ENCODE measurements at regions not wholly inside any gene's neighbourhood (a gene's known extent, or its start where the extent isn't known, plus 50 kb on each side); places are given as distances from the start of the nearest gene placed in this dataset.
"Not testable (repeated sequence)": the region's sequence is repeated elsewhere in the genome, so short reads cannot be mapped to it uniquely, and the experiment has no call there.

DNA sequence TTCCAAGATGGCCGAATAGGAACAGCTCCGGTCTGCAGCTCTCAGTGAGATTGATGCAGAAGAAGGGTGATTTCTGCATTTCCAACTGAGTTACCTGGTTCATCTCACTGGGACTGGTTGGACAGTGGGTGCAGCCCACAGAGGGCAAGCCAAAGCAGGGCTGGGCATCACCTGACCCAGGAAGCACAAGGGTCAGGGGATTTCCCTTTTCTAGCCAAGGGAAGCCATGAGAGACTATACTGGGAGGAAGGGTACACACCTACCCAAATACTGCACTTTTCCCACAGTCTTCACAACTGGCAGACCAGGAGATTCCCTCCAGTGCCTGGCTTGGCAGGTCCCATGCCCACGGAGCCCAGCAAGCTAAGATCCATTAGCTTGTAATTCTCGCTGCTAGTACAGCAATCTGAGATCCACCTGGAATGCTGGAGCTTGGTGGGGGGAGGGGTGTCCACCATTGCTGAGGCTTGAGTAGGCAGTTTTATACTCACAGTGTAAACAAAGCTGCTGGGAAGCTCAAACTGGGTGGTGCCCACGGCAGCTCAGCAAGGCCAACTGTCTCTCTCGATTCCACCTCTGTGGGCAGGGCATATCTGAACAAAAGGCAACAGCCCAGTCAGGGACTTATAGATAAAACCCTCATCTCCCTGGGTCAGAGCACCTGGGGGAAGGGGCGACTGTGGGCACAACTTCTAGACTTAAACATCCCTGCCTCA is 365.8 kb downstream of the SPRY2 start:
- not testable (repeated sequence) for DNase-seq (ENCODE audit: missing footprints)
- intact Hi-C loops (cut with DNase I) = loop anchor here (1.0 kb wide), 1 partner anchor 366 kb away; the partner anchor contains the start of gene SPRY2

DNA sequence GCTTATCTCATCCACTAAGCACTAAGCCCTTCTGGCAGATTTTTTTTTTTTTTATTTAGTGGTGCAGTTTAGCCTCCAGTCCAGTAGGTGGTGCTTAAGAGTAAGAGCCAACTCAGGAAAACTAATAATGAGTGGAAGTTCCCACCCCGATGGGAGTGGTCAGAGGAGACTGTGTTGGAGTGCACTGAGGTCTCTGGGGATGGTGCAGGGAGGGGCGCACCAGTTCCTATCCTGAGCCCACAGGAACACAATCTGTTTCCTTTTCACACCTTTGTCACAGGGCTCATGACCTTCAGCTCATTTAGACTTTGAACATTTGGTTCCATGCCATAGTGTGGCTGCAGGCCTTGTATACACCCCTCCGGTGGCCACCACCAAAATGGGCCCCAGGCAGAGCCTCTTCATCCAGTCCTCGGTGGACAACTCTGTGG is 367.4 kb downstream of the SPRY2 start:
- DNase-seq (ENCODE audit: missing footprints) = peak; percentile 51
- peak; percentile 63 for ATAC-seq
- intact Hi-C loops (cut with DNase I) = no loop called here

More for the DNA sequence above, 365.8 kb downstream of the SPRY2 start:
- not testable (repeated sequence) for ATAC-seq

DNA sequence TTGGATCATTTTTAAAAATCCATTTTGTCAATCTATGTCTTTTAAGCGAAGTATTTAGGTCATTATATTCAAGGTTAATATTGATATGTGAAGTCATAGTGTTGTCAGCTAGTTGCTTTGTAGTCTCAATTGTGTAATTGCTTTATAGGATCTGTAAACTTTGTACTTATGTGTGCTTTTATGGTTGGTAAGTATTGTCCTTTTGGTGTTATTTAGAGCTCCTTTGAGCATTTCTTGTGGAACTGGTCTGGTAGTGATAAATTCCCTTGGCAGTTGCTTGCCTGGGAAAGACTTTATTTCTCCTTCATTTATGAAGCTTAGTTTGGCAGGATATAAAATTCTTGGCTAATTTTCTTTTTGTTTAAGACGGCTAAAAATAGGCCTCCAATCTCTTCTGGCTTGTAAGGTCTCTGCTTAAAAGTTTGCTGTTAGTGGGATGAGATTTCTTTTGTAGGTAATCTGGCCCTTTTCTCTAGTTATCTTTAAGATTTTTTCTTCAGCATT is 368.8 kb downstream of the SPRY2 start:
- ATAC-seq (no peak), DNase-seq (ENCODE audit: missing footprints) (no peak)
- intact Hi-C loops (cut with DNase I) = no loop called here

DNA sequence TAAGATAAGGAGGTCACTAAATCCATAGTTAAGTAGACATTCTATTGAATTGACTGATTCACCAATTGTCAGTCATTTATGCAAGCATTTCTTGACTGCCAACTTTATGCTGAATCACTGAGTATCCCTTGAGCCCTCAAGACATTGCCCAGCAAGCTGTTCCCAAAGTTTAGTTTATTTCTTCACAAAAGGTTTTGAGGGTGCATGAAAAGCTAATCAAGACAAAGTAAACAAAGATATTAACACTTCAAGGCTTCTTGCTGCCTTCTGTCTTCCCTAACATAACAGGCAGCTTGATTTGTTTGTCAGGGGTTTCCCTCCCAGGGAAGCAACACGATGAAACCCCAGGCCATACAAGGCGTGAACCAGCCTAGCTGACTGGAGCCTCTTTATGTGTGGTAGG is 374.4 kb downstream of the SPRY2 start:
- ATAC-seq (no peak), DNase-seq (ENCODE audit: missing footprints) (no peak)
- intact Hi-C loops (cut with DNase I) = no loop called here

DNA sequence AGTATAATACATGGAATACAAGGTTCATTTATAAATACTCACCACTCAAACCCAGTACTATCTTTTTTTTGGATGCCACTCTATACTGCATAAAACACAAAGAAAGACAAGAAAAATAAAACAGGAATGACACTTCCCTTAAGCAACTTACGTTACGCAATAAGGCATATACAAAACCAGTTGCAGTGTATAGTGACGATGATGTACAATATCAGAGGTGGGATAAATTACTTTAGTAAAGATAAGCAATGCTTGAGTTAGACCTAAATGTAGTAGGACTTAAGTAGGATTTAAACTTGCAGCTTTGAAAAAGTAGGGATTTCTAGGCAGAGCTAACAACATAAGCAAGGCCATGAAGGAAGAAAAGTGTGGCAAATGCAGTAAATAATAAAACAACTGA is 374.9 kb downstream of the SPRY2 start:
- ATAC-seq (no peak), DNase-seq (ENCODE audit: missing footprints) (no peak)
- intact Hi-C loops (cut with DNase I) = no loop called here

DNA sequence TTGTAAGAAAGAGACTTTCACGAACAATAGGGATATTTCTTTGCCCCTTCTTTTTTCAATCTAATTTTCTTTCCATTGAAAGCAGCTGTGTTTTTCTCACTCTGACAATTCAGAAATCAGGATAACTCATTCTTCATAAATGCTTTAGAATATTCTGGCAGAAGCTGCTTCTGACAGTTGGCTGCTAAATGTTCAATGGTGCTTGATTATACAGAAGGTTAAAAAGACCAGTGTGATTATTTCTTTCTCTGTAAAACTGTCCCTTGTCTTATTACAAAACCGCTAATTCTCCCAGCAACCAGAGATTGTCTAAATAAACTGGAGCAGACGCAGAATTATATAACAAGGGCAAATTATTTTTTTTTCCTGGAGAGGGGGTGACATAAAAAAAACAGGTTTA is 394.4 kb downstream of the SPRY2 start:
- no peak for ATAC-seq
- intact Hi-C loops (cut with DNase I) = no loop called here
- no peak for DNase-seq (ENCODE audit: missing footprints)

DNA sequence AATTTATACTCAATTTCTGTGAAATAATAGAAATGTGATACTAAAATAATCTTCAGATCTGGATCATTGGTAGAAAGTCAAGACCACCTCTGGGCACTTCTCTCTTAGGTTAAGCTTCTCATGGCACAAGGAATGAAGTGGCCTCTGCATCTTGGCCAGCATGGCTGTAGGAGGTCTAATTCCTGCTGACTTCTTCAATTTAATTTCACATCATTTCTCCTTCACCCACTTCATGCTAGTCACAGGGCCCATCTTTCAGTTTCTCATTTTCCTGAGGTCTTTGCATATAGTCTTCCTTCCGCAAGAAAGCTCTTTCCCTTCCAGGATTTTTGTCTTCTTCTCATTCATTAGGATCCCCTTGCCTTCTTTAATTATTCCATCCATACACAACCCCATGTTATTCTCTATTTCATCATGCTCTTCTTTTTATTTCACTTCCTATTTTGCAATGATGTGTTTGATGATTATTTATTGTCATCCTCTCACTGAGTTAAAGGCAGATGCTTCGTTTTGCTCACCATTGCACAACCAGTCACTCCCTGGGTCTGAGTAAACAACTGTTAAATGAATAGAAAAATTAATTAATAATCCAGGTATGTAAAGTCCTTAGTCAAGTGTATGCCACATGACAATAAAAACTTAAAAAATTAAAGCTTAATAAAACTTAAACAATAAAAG is 397.4 kb downstream of the SPRY2 start:
- intact Hi-C loops (cut with DNase I) = no loop called here
- no peak for DNase-seq (ENCODE audit: missing footprints)
- ATAC-seq = no peak

DNA sequence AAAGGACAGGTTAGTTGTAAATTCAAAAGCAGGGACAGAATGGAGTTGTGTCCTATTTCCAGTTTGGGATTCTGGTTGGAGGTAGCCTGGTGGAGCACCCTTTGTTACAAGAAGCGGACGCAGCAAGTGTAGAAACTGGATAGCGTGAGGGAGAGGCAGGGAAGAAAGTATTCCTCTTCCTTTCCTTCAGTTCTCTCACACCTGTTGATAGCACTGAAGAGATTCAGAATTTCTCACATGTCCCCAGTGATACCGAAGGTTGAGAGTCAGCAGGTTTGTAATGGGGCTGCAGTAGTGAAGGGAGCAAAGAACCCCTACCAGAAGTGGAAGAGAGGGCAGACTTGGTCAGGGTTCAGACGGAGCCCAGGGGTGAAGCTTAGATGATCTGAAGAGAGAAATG is 399.2 kb downstream of the SPRY2 start:
- DNase-seq (ENCODE audit: missing footprints) (no peak), ATAC-seq (no peak)
- intact Hi-C loops (cut with DNase I) = no loop called here

DNA sequence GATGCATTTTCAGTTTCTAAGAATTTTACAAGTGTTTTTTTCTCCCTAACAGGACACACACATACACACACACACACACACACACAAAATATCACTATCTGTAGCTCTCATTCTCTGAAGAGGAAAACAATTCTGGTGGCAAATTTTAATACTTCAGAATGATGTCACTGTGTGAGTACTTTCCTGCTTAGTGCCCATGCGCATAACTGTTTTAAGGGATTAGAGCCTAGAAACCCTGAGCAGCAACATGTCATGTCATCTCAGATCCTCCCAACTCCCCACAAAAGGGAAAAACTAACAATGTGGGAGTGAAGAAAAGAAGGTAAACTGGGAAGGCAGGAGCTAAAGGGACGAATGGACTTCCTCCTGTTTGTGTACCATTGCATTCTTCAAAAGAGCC is 401.2 kb downstream of the SPRY2 start:
- DNase-seq (ENCODE audit: missing footprints) (no peak), ATAC-seq (no peak)
- intact Hi-C loops (cut with DNase I) = no loop called here

DNA sequence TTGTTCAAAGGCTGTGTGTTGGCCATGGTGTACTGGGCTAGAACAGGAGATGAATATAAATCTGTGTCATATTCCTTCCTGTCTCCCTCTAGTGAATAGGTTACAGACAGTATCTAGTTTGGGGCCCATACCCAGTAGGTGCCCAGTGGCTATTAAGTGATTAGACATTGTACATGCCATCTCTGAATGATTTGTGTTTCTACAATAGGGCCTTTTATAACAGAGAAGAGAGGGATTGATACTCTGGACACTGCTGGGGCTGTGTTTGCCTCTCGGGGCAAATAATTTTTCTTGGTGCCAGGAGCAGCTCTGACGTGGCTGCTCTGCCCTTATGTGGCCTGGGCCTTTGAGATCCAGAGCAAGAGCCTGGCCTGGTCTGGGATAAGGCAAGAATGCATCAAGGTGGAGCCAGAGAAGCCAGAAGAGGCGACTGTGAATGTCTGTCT is 403.1 kb downstream of the SPRY2 start:
- intact Hi-C loops (cut with DNase I) = no loop called here
- no peak for ATAC-seq
- no peak for DNase-seq (ENCODE audit: missing footprints)

DNA sequence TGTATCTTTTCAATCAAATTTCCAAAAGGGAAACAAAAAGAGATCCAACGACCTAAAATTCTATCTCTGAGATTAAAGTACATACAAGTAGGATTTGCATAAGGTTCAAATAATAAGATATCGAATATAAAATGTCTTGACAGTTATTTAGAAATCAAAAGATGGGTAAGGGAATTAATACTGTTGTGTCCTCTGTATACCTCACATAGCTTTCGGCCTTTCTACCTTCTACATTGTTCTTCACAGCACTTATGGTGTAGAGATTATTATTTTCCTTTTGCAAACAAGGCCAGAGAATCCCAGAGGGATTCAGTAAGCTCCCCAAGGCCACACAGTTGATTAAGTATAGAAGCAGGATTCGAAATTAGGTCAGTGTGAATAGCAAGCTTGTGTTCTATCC is 403.6 kb downstream of the SPRY2 start:
- intact Hi-C loops (cut with DNase I) = no loop called here
- ATAC-seq (no peak), DNase-seq (ENCODE audit: missing footprints) (no peak)

DNA sequence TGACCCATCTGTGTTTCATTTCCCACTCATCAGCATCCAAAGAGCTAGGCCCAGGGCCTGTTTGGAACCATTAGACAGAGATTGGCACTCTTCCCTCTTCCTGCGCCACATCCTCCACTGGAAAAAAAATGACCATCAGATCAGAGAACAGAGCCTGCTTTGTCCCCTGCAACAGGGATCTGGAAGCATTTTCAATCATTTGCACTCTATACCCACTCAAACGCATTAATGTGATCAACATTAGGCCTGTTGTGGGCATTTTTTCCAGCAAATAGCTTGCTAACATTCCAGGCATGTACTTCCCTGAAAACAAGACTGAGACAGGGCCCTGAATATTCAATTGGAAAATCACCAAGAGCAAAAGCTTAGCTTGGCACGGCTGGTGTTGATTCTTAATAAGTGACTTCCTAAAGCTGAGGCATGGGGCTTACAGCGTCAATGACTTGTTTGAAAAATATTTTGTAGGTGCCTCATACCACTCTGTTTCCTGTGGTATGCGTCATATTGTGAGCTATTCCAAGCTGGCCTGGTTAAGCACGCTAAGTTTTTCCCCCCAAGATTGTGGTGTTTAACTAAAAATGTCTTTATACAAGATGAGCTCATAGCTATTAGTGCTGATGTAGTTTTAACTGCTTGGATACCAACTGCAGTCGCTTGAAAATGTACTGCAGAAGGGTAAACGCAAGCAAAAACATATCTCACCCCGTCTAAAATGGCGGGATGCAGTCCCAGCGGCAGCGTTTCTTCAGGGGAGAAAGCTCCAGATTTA is 404.4 kb downstream of the SPRY2 start:
- ATAC-seq = peak; percentile 78
- intact Hi-C loops (cut with DNase I) = no loop called here
- DNase-seq (ENCODE audit: missing footprints) = no peak

DNA sequence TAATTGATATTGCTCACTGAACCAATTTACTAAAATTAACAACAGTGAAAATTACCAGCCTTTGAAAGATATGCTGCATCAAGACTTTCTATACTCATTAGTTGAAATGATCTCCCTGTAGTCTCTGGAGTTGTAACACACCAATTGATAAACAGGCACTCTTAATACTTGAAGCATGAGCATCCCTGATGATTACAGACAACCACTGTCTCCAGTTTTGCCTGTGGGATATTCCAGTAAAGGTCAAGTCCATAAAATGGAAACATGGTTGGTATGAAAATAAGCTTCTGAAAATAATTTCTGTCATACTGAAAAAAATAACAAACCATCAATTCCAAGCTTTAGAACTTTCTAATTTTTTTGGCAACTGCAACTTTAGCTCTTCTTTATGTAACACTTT is 405.8 kb downstream of the SPRY2 start:
- intact Hi-C loops (cut with DNase I) = no loop called here
- ATAC-seq = no peak
- DNase-seq (ENCODE audit: missing footprints) = no peak

DNA sequence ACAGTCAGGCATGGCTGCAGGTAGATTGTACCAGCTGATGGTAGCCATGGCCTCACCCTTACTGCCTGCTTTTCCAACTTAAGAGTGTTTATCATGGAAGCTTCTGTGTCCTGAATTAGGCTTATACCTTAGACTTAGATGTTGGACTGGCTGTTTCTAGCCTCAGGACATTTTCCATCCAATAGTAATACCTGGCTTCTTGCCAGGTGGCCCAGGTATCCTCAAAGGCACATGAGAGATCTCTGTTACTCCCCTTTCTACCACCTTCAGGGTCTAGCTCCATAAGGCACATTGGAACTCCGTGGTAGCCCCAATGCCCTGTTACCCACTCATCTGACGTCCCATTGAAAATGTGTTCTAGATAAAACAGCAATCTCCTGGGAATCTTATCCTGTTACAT is 407.5 kb downstream of the SPRY2 start:
- intact Hi-C loops (cut with DNase I) = no loop called here
- DNase-seq (ENCODE audit: missing footprints) (no peak), ATAC-seq (no peak)

DNA sequence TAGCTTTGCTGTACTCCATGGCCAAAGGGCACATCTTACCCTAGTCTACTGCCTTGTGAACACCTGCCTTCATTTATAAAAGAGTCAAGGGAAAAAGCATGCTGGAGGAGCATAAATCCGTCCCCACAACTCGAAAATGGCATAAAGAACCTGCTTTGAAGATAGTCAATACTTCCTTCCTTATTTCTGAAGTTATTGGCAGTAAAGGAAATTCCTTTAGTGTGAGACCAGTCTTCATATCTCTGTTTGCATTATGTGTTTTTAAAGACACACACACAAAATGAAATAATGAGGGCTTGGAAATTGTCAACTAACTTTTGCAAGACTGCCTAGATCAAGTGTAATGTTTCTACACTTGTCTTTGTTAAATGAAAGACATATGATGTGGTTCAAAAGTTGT is 408.4 kb downstream of the SPRY2 start:
- DNase-seq (ENCODE audit: missing footprints) (no peak), ATAC-seq (no peak)
- intact Hi-C loops (cut with DNase I) = no loop called here

DNA sequence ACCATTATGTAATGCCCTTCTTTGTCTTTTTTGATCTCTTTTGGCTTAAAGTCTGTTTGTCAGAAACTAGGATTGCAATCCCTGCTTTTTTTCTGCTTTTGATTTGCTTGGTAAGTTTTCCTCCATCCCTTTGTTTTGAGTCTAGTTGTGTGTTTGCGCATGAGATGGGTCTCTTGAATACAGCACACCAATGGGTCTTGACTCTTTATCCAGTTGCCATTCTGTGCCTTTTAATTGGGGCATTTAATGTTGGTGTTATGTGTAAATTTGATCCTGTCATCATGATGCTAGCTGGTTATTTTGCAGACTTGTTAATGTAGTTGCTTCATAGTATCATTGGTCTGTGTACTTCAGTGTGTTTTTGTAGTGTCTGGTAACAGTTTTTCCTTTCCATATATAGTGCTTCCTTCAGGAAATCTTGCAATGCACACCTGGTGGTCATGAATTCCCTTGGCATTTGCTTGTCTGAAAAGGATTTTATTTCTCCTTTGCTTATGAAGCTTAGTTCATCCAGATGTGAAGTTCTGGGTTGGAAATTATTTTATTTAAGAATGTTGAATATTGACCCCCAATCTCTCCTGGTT is 416.9 kb downstream of the SPRY2 start:
- intact Hi-C loops (cut with DNase I); DNase-seq (ENCODE audit: missing footprints); ATAC-seq: not testable (repeated sequence)

DNA sequence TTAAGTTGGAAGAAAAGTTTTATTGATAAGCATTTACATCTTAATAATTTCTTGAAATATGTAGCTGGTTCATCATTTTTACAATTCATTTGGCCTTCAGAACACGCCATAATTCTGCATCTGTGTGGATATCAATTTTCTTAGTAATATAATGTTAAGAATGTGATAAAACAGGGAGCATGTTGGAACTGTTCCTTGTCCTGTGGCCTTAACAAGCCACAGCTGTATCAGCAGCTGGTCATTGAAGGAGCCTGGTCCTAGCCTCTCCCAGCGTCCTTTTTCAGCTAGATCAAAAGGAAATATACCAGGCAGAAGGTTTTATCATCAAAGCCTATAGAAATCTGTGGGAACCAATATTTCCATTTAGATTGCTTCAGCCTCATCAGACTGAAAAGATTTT is 421.8 kb downstream of the SPRY2 start:
- DNase-seq (ENCODE audit: missing footprints) = no peak
- intact Hi-C loops (cut with DNase I) = no loop called here
- ATAC-seq = peak; percentile 42

DNA sequence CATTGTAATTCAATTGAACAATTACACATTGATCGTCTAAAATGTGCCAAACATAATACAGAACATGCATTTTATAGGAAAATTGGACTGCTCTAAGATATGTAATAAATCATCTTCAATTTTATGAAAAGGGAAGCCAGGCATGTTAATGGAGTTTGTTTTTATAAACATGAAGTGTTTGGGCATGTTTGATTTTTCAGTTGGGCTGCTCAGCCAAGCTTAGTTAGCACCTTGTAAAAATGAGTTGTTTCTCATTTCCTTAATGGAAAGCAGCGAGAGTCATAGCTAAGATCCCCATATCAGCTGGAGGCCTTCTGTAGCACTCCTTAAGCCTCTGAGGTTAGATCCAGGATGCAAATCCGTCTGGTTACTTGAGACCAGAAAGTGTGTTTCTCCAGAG is 422.3 kb downstream of the SPRY2 start:
- ATAC-seq = no peak
- DNase-seq (ENCODE audit: missing footprints) = no peak
- intact Hi-C loops (cut with DNase I) = no loop called here

DNA sequence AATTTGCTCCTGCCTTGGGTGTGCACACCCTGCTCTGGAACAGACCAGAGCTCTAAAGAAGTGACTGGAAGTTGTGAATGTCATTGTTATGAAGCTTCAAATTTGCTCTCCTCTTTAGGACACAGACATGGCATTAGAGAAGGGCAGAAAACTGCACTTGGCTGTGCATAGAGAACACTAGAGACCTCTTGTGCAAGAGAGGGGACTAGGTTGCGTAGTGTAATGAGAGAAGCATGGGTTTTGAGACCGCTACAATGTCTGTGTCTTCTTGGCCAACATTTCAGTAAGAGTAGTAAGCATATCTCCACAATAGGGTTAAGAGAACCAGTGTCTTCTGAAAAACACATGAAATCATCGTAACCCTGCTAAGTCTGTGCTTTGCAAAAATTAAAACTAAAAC is 423.3 kb downstream of the SPRY2 start:
- ATAC-seq (no peak), DNase-seq (ENCODE audit: missing footprints) (no peak)
- intact Hi-C loops (cut with DNase I) = no loop called here
